Calu3 (cell line): ENCODE measurements at regions not wholly inside any gene's neighbourhood (a gene's known extent, or its start where the extent isn't known, plus 50 kb on each side); places are given as distances from the start of the nearest gene placed in this dataset.

Experiments used
- BruUV-seq: library from RNA; stranded (reverse); fragments of 400-500 nt; replicated peaks from 2 replicates; lab custom pipeline; 2021; lab: Mats Ljungman, UMichigan
- CTCF ChIA-PET: fragments of 300-600 bp; sonication (Branson Sonifier 250); formaldehyde crosslinking; loops from one replicate; lab custom pipeline; 2022; ENCODE audit warnings: antibody characterized with exemption; lab: Charles Lee
- DNase-seq: peaks from one replicate; pipeline ENCODE4 v3.0.0; 2022
- H3K27ac Mint-ChIP-seq: one replicate; pipeline ENCODE4 v1.8.0; 2022; ENCODE audit warnings: mixed read lengths; ENCODE audit not compliant: unreplicated experiment
- H3K27me3 Mint-ChIP-seq: one replicate; pipeline ENCODE4 v1.8.0; 2022; ENCODE audit warnings: mixed read lengths; ENCODE audit not compliant: unreplicated experiment
- H3K36me3 Mint-ChIP-seq: one replicate; pipeline ENCODE4 v1.8.0; 2022; ENCODE audit warnings: mild to moderate bottlenecking, moderate library complexity, mixed read lengths; ENCODE audit not compliant: insufficient read depth, unreplicated experiment
- H3K4me1 Mint-ChIP-seq: one replicate; pipeline ENCODE4 v1.8.0; 2022; ENCODE audit warnings: mild to moderate bottlenecking, low read depth, mixed read lengths; ENCODE audit not compliant: unreplicated experiment
- H3K4me3 Mint-ChIP-seq: one replicate; pipeline ENCODE4 v1.8.0; 2022; ENCODE audit warnings: mild to moderate bottlenecking, low read depth, moderate library complexity, mixed read lengths; ENCODE audit not compliant: unreplicated experiment
- H3K9me3 Mint-ChIP-seq: one replicate; pipeline ENCODE4 v1.8.0; 2022; ENCODE audit warnings: low read depth, mixed read lengths; ENCODE audit not compliant: unreplicated experiment
- intact Hi-C: fragments of 100-400 bp; cut with micrococcal nuclease; formaldehyde crosslinking; loops from one replicate; pipeline ENCODE4 v1.10.0; 2022; ENCODE audit not compliant: unreplicated experiment
- TF ChIP-seq, protein P1 (sequence below): fragments of 200-600 bp; IDR thresholded peaks from one replicate; pipeline ENCODE4 v1.8.0; 2022; ENCODE audit warnings: antibody characterized with exemption; ENCODE audit not compliant: unreplicated experiment

- Mint-ChIP-seq H3K4me3 (no peak overlapping the region), H3K36me3 (no peaks in the 10 kb centered on the region), H3K4me1 (peaks cover 2% of the 10 kb centered on the region), H3K27ac (no peak overlapping the region), H3K27me3 (no peaks in the 10 kb centered on the region), H3K9me3 (no peaks in the 10 kb centered on the region)
- intact Hi-C loops: no loop called here
- TF ChIP-seq, protein P1, sequence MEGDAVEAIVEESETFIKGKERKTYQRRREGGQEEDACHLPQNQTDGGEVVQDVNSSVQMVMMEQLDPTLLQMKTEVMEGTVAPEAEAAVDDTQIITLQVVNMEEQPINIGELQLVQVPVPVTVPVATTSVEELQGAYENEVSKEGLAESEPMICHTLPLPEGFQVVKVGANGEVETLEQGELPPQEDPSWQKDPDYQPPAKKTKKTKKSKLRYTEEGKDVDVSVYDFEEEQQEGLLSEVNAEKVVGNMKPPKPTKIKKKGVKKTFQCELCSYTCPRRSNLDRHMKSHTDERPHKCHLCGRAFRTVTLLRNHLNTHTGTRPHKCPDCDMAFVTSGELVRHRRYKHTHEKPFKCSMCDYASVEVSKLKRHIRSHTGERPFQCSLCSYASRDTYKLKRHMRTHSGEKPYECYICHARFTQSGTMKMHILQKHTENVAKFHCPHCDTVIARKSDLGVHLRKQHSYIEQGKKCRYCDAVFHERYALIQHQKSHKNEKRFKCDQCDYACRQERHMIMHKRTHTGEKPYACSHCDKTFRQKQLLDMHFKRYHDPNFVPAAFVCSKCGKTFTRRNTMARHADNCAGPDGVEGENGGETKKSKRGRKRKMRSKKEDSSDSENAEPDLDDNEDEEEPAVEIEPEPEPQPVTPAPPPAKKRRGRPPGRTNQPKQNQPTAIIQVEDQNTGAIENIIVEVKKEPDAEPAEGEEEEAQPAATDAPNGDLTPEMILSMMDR: no peak
- DNase-seq: no peak
- BruUV-seq: no TSS peak
- CTCF ChIA-PET: no interaction called here
Observed at GRCh38 chrX:25721564-25721963, 416.6 kb upstream of the MAGEB18 start.

- Mint-ChIP-seq H3K27ac (no peak overlapping the region), H3K4me1 (peaks cover 8% of the 10 kb centered on the region), H3K4me3 (no peak overlapping the region), H3K27me3 (no peaks in the 10 kb centered on the region), H3K36me3 (no peaks in the 10 kb centered on the region), H3K9me3 (peaks cover 5% of the 10 kb centered on the region)
- BruUV-seq: no TSS peak
- peak; percentile 14 for DNase-seq
- intact Hi-C loops: no loop called here
- TF ChIP-seq, protein P1: no peak
- CTCF ChIA-PET: no interaction called here
Observed at GRCh38 chrX:25726539-25726938, 411.6 kb upstream of the MAGEB18 start.

DNA sequence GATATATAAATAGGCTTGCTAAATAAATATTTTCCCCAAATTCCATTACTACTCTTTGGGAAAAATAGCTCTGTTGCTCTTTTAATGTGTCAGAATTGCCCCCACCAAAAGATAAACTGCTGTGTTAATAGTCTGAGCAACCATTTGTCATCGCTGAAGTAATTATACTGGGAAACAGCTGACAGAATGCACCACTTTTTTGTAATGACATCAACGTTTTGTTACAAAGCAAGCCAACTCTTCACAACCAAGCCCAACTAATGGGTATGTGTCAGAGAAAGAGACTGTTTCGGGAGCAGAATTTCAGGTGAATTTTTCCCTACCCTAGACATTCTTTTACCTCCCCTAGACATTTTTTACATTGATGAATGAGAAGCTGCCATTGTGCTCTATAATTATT lies 405.0 kb upstream of the MAGEB18 start:
- H3K27me3 Mint-ChIP-seq: no peaks in the 10 kb centered on the region
- no peaks in the 10 kb centered on the region for H3K36me3 Mint-ChIP-seq
- H3K27ac Mint-ChIP-seq: no peak overlapping the region
- H3K9me3 Mint-ChIP-seq: peaks cover 4% of the 10 kb centered on the region
- TF ChIP-seq, protein P1: no peak
- no TSS peak for BruUV-seq
- H3K4me3 Mint-ChIP-seq: no peak overlapping the region
- intact Hi-C loops: no loop called here
- H3K4me1 Mint-ChIP-seq: no peaks in the 10 kb centered on the region
- DNase-seq: no peak
- CTCF ChIA-PET: no interaction called here

GRCh38 chrX:25737540-25737939 lies 400.6 kb upstream of the MAGEB18 start:
- Mint-ChIP-seq H3K4me1 (no peaks in the 10 kb centered on the region), H3K27ac (no peak overlapping the region), H3K36me3 (no peaks in the 10 kb centered on the region), H3K27me3 (no peaks in the 10 kb centered on the region), H3K9me3 (peaks cover 4% of the 10 kb centered on the region), H3K4me3 (no peak overlapping the region)
- intact Hi-C loops: no loop called here
- CTCF ChIA-PET: no interaction called here
- DNase-seq: no peak
- no TSS peak for BruUV-seq
- TF ChIP-seq, protein P1: no peak

GRCh38 chrX:25742334-25742733 lies 395.8 kb upstream of the MAGEB18 start:
- Mint-ChIP-seq H3K27me3 (no peaks in the 10 kb centered on the region), H3K36me3 (no peaks in the 10 kb centered on the region), H3K27ac (no peak overlapping the region), H3K4me3 (no peak overlapping the region), H3K4me1 (no peaks in the 10 kb centered on the region), H3K9me3 (peaks cover 9% of the 10 kb centered on the region)
- BruUV-seq: no TSS peak
- CTCF ChIA-PET: no interaction called here
- intact Hi-C loops: no loop called here
- no peak for DNase-seq
- TF ChIP-seq, protein P1: no peak
